HEK293T (cell line): ENCODE measurements at regions not wholly inside any gene's neighbourhood (a gene's known extent, or its start where the extent isn't known, plus 50 kb on each side); places are given as distances from the start of the nearest gene placed in this dataset.

Experiments
- BHLHE40 ChIP-seq: fragments of 450-650 bp; IDR thresholded peaks from 2 replicates; pipeline ENCODE4 v1.6.1; 2016; ENCODE audit warnings: mild to moderate bottlenecking, moderate library complexity, borderline replicate concordance
- CTBP1 ChIP-seq: fragments of 450-650 bp; IDR thresholded peaks from 2 replicates; pipeline ENCODE4 v1.6.1; 2016; ENCODE audit warnings: borderline replicate concordance
- FOXA1 ChIP-seq: fragments of 450-650 bp; IDR thresholded peaks from 2 replicates; pipeline ENCODE4 v1.6.1; 2016; ENCODE audit warnings: mild to moderate bottlenecking
- FOXM1 ChIP-seq: fragments of 450-650 bp; IDR thresholded peaks from 2 replicates; pipeline ENCODE4 v1.6.1; 2017; ENCODE audit warnings: mild to moderate bottlenecking, borderline replicate concordance
- NFRKB ChIP-seq: fragments of 450-650 bp; IDR thresholded peaks from 2 replicates; pipeline ENCODE4 v1.6.1; 2016; ENCODE audit warnings: mild to moderate bottlenecking, moderate library complexity
- PKNOX1 ChIP-seq: fragments of 450-650 bp; IDR thresholded peaks from 2 replicates; pipeline ENCODE4 v1.6.1; 2016
- SP1 ChIP-seq: fragments of 450-650 bp; IDR thresholded peaks from 2 replicates; pipeline ENCODE4 v1.6.1; 2017

GRCh38 chr11:90766121-90766520, 543.3 kb upstream of the CHORDC1 start:
- TF ChIP-seq CTBP1 (no peak), FOXA1 (no peak), SP1 (no peak), BHLHE40 (no peak), FOXM1 (no peak), PKNOX1 (no peak), NFRKB (no peak)
